Brain microvascular endothelial cell (primary cell): ENCODE measurements at regions not wholly inside any gene's neighbourhood (a gene's known extent, or its start where the extent isn't known, plus 50 kb on each side); places are given as distances from the start of the nearest gene placed in this dataset.

Experiments
- DNase-seq: peaks from one replicate; pipeline ENCODE4 v3.0.0-alpha.2; 2020
- H3K27ac ChIP-seq: fragments of 250-450 bp; sonication (Bioruptor Pico); 2 replicates; pipeline ENCODE4 v1.5.1; 2020; ENCODE audit warnings: mild to moderate bottlenecking, moderate library complexity
- H3K27me3 ChIP-seq: fragments of 250-450 bp; sonication (Bioruptor Pico); replicated peaks from 2 replicates; pipeline ENCODE4 v1.5.1; 2020; ENCODE audit warnings: mild to moderate bottlenecking
- H3K36me3 ChIP-seq: fragments of 250-450 bp; sonication (Bioruptor Pico); replicated peaks from 2 replicates; pipeline ENCODE4 v1.5.1; 2020; ENCODE audit warnings: mild to moderate bottlenecking
- H3K4me3 ChIP-seq: 2 replicates; pipeline ENCODE4 v1.5.1; 2011; ENCODE audit warnings: low read depth, mild to moderate bottlenecking, control low read depth, low read length, moderate library complexity
- in situ Hi-C: cut with HindIII; loops from 2 replicates; pipeline ENCODE4 v1.10.0; 2017; ENCODE audit warnings: low sequenced_read_pairs, low pct_ligation_motif_present
- TF ChIP-seq, protein P1 (sequence below): IDR thresholded peaks from 2 replicates; pipeline ENCODE4 v1.5.1; 2011; ENCODE audit warnings: low read depth, mild to moderate bottlenecking, moderate library complexity, low read length, control low read depth, inconsistent platforms; ENCODE audit errors: missing control alignments

DNA sequence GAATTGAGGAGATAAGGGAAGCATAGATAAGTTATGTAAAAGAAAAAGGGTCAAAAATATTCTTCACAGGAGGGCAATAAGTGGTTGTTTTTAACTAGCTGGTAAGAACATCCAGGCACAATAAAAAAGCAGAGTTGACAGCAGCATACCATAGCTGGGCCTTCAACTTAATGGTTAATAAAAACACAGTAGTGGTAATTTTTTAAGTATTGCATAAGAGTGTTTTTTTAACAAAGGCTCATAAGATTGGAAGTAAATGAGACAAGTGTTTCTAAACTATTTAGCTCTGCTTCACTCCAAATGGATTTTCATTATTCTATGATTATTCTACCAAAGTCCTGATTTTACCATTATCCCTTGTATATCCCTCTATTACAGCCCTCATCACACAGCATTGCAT, 140.1 kb upstream of the TSPAN8 start:
- TF ChIP-seq, protein P1, sequence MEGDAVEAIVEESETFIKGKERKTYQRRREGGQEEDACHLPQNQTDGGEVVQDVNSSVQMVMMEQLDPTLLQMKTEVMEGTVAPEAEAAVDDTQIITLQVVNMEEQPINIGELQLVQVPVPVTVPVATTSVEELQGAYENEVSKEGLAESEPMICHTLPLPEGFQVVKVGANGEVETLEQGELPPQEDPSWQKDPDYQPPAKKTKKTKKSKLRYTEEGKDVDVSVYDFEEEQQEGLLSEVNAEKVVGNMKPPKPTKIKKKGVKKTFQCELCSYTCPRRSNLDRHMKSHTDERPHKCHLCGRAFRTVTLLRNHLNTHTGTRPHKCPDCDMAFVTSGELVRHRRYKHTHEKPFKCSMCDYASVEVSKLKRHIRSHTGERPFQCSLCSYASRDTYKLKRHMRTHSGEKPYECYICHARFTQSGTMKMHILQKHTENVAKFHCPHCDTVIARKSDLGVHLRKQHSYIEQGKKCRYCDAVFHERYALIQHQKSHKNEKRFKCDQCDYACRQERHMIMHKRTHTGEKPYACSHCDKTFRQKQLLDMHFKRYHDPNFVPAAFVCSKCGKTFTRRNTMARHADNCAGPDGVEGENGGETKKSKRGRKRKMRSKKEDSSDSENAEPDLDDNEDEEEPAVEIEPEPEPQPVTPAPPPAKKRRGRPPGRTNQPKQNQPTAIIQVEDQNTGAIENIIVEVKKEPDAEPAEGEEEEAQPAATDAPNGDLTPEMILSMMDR, result no peak
- in situ Hi-C loops, result no loop called here
- DNase-seq, result no peak
- H3K27me3 ChIP-seq, result no peaks in the 10 kb centered on the region
- H3K4me3 ChIP-seq, result no peak overlapping the region
- no peak overlapping the region for H3K27ac ChIP-seq
- H3K36me3 ChIP-seq, result no peaks in the 10 kb centered on the region

DNA sequence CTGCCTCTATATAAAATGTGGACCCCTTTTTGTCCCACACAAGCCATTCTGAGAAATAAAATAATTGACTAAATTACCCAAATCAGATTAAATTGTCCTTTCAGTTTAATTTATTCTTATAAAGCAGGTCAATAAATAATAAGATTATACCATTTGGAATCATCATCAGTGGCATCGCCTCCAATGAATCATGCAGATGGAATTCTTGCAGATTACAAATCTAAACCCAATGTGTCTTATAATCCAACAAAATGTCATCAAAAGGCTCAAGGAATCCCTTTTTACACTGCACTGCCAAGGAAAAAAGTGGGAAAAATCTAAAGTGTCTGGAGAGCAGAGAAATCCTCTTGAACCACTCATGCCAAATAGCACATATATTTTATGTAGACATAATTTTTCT, 138.2 kb upstream of the TSPAN8 start:
- Histone ChIP-seq H3K27ac (no peak overlapping the region), H3K4me3 (no peak overlapping the region), H3K27me3 (no peaks in the 10 kb centered on the region), H3K36me3 (no peaks in the 10 kb centered on the region)
- in situ Hi-C loops, result no loop called here
- no peak for DNase-seq
- TF ChIP-seq, protein P1, result no peak

DNA sequence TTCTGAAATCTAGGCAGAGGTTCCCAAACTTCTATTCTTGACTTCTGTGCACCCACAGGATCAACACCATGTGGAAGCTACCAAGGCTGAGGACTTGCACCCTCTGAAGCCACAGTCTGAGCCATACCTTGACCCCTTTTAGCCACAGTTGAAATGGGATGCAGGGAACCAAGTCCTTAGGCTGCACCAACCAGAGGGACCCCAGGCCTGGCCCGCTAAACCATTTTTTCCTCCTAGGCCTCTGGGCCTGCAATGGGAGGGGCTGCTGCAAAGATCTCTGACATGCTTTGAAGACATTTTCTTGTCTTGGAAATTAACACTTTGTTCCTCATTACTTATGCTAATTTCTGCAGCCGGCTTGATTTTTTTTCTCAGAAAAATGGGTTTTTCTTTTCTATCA, 133.9 kb upstream of the TSPAN8 start:
- H3K36me3 ChIP-seq, result no peaks in the 10 kb centered on the region
- in situ Hi-C loops, result no loop called here
- TF ChIP-seq, protein P1, result no peak
- DNase-seq, result no peak
- no peak overlapping the region for H3K27ac ChIP-seq
- H3K27me3 ChIP-seq, result no peaks in the 10 kb centered on the region
- no peak overlapping the region for H3K4me3 ChIP-seq

GRCh38 chr12:71283883-71284282, 126.1 kb upstream of the TSPAN8 start:
- TF ChIP-seq, protein P1, result no peak
- H3K4me3 ChIP-seq, result no peak overlapping the region
- H3K27ac ChIP-seq, result no peak overlapping the region
- in situ Hi-C loops, result no loop called here
- no peaks in the 10 kb centered on the region for H3K36me3 ChIP-seq
- no peak for DNase-seq
- H3K27me3 ChIP-seq, result no peaks in the 10 kb centered on the region

- no peak overlapping the region for H3K27ac ChIP-seq
- in situ Hi-C loops, result no loop called here
- H3K27me3 ChIP-seq, result no peaks in the 10 kb centered on the region
- TF ChIP-seq, protein P1, result no peak
- no peaks in the 10 kb centered on the region for H3K36me3 ChIP-seq
- DNase-seq, result no peak
- H3K4me3 ChIP-seq, result no peak overlapping the region
Observed at GRCh38 chr12:71282925-71283324, 125.1 kb upstream of the TSPAN8 start.

GRCh38 chr12:71282020-71282419, 124.2 kb upstream of the TSPAN8 start:
- no peaks in the 10 kb centered on the region for H3K36me3 ChIP-seq
- DNase-seq, result no peak
- no peak overlapping the region for H3K4me3 ChIP-seq
- TF ChIP-seq, protein P1, result no peak
- in situ Hi-C loops, result no loop called here
- no peaks in the 10 kb centered on the region for H3K27me3 ChIP-seq
- no peak overlapping the region for H3K27ac ChIP-seq
